Activated CD4-positive, alpha-beta T cell treated with anti-CD3 and anti-CD28 coated beads, Interleukin-2, amount 50 U/mL, for 16 hours (primary cell): ENCODE measurements at regions not wholly inside any gene's neighbourhood (a gene's known extent, or its start where the extent isn't known, plus 50 kb on each side); places are given as distances from the start of the nearest gene placed in this dataset.
A peak's percentile ranks its signal among the peaks of the same experiment; 100 is the strongest.

Source experiments
- DNase-seq: peaks from one replicate; pipeline ENCODE4 v3.0.0-alpha.2; 2020

- no peak for DNase-seq
Observed at GRCh38 chr15:92224843-92225242, 168.8 kb upstream of the ST8SIA2 start.

GRCh38 chr15:92226020-92226612 lies 167.6 kb upstream of the ST8SIA2 start:
- DNase-seq: peak; percentile 2

GRCh38 chr15:92228830-92229229 lies 164.9 kb upstream of the ST8SIA2 start:
- DNase-seq: no peak

- no peak for DNase-seq
Observed at GRCh38 chr15:92231461-92231860, 162.2 kb upstream of the ST8SIA2 start.

GRCh38 chr15:92232317-92232716 lies 161.4 kb upstream of the ST8SIA2 start:
- DNase-seq: no peak

GRCh38 chr15:92232876-92233275 lies 160.8 kb upstream of the ST8SIA2 start:
- no peak for DNase-seq

- no peak for DNase-seq
Observed at GRCh38 chr15:92243227-92243626, 150.5 kb upstream of the ST8SIA2 start.

GRCh38 chr15:92244703-92245102 lies 149.0 kb upstream of the ST8SIA2 start:
- no peak for DNase-seq

GRCh38 chr15:92247649-92248242 lies 145.9 kb upstream of the ST8SIA2 start:
- DNase-seq: no peak

GRCh38 chr15:92266796-92267685 lies 126.6 kb upstream of the ST8SIA2 start:
- DNase-seq: no peak

- DNase-seq: no peak
Observed at GRCh38 chr15:92268900-92269299, 124.8 kb upstream of the ST8SIA2 start.

- DNase-seq: no peak
Observed at GRCh38 chr15:92271179-92271578, 122.5 kb upstream of the ST8SIA2 start.

GRCh38 chr15:92272106-92272505 lies 121.6 kb upstream of the ST8SIA2 start:
- DNase-seq: no peak

GRCh38 chr15:92273286-92273685 lies 120.4 kb upstream of the ST8SIA2 start:
- no peak for DNase-seq

GRCh38 chr15:92273723-92274122 lies 120.0 kb upstream of the ST8SIA2 start:
- DNase-seq: no peak

GRCh38 chr15:92277776-92278175 lies 115.9 kb upstream of the ST8SIA2 start:
- DNase-seq: peak; percentile 24

GRCh38 chr15:92283813-92284212 lies 109.9 kb upstream of the ST8SIA2 start:
- no peak for DNase-seq

- no peak for DNase-seq
Observed at GRCh38 chr15:92288755-92289154, 104.9 kb upstream of the ST8SIA2 start.

GRCh38 chr15:92289733-92290132 lies 103.9 kb upstream of the ST8SIA2 start:
- no peak for DNase-seq

GRCh38 chr15:92290359-92290992 lies 103.2 kb upstream of the ST8SIA2 start:
- DNase-seq: no peak

- DNase-seq: no peak
Observed at GRCh38 chr15:92291900-92292299, 101.8 kb upstream of the ST8SIA2 start.

GRCh38 chr15:92294759-92295158 lies 98.9 kb upstream of the ST8SIA2 start:
- no peak for DNase-seq

GRCh38 chr15:92304223-92304975 lies 89.3 kb upstream of the ST8SIA2 start:
- DNase-seq: no peak
